ENCODE measurements at regions not wholly inside any gene's neighbourhood (a gene's known extent, or its start where the extent isn't known, plus 50 kb on each side); places are given as distances from the start of the nearest gene placed in this dataset.

- Histone ChIP-seq H3K9ac (ENCODE audit: low read depth, low read length) (no peak overlapping the region), H3K4me1 (ENCODE audit: insufficient read depth, low read length) (peaks cover 4% of the 10 kb centered on the region; the same call in 1 of the 2 replicates), H3K27ac (ENCODE audit: low read length) (no peak overlapping the region)
Measured at GRCh38 chr13:109355166-109355565, 431.2 kb downstream of the IRS2 start.

GRCh38 chr13:109351236-109351635 is 435.1 kb downstream of the IRS2 start:
- Histone ChIP-seq H3K4me3 (ENCODE audit: low read length) (no peak overlapping the region), H3K9ac (ENCODE audit: low read depth, low read length) (no peak overlapping the region), H3K27me3 (ENCODE audit: insufficient read depth, low read length) (no peaks in the 10 kb centered on the region), H3K9me3 (ENCODE audit: insufficient read depth, low read depth, low read length) (no peaks in the 10 kb centered on the region), H3K36me3 (ENCODE audit: insufficient read depth, low read depth, low read length) (no peaks in the 10 kb centered on the region), H3K27ac (ENCODE audit: low read length) (no peak overlapping the region), H3K4me1 (ENCODE audit: insufficient read depth, low read length) (no peaks in the 10 kb centered on the region)

More at GRCh38 chr13:109355166-109355565, 431.2 kb downstream of the IRS2 start:
- no peaks in the 10 kb centered on the region for H3K36me3 ChIP-seq (ENCODE audit: insufficient read depth, low read depth, low read length)
- H3K9me3 ChIP-seq (ENCODE audit: insufficient read depth, low read depth, low read length): no peaks in the 10 kb centered on the region
- no peak overlapping the region for H3K4me3 ChIP-seq (ENCODE audit: low read length)
- H3K27me3 ChIP-seq (ENCODE audit: insufficient read depth, low read length): no peaks in the 10 kb centered on the region

GRCh38 chr13:109348519-109349258 is 437.7 kb downstream of the IRS2 start:
- H3K27ac ChIP-seq (ENCODE audit: low read length): no peak overlapping the region
- H3K4me1 ChIP-seq (ENCODE audit: insufficient read depth, low read length): no peaks in the 10 kb centered on the region
- H3K36me3 ChIP-seq (ENCODE audit: insufficient read depth, low read depth, low read length): no peaks in the 10 kb centered on the region
- H3K9me3 ChIP-seq (ENCODE audit: insufficient read depth, low read depth, low read length): no peaks in the 10 kb centered on the region
- no peak overlapping the region for H3K4me3 ChIP-seq (ENCODE audit: low read length)
- H3K9ac ChIP-seq (ENCODE audit: low read depth, low read length): no peak overlapping the region
- no peaks in the 10 kb centered on the region for H3K27me3 ChIP-seq (ENCODE audit: insufficient read depth, low read length)

GRCh38 chr13:109346060-109346459 is 440.3 kb downstream of the IRS2 start:
- no peak overlapping the region for H3K27ac ChIP-seq (ENCODE audit: low read length)
- no peak overlapping the region for H3K9ac ChIP-seq (ENCODE audit: low read depth, low read length)
- no peaks in the 10 kb centered on the region for H3K9me3 ChIP-seq (ENCODE audit: insufficient read depth, low read depth, low read length)
- no peaks in the 10 kb centered on the region for H3K27me3 ChIP-seq (ENCODE audit: insufficient read depth, low read length)
- no peaks in the 10 kb centered on the region for H3K4me1 ChIP-seq (ENCODE audit: insufficient read depth, low read length)
- no peak overlapping the region for H3K4me3 ChIP-seq (ENCODE audit: low read length)
- no peaks in the 10 kb centered on the region for H3K36me3 ChIP-seq (ENCODE audit: insufficient read depth, low read depth, low read length)

- Histone ChIP-seq H3K4me1 (ENCODE audit: insufficient read depth, low read length) (no peaks in the 10 kb centered on the region), H3K36me3 (ENCODE audit: insufficient read depth, low read depth, low read length) (no peaks in the 10 kb centered on the region), H3K9ac (ENCODE audit: low read depth, low read length) (no peak overlapping the region), H3K4me3 (ENCODE audit: low read length) (no peak overlapping the region), H3K27me3 (ENCODE audit: insufficient read depth, low read length) (no peaks in the 10 kb centered on the region), H3K9me3 (ENCODE audit: insufficient read depth, low read depth, low read length) (no peaks in the 10 kb centered on the region), H3K27ac (ENCODE audit: low read length) (no peak overlapping the region)
Measured at GRCh38 chr13:109345433-109345941, 440.9 kb downstream of the IRS2 start.

- H3K4me3 ChIP-seq (ENCODE audit: low read length): no peak overlapping the region
- no peak overlapping the region for H3K9ac ChIP-seq (ENCODE audit: low read depth, low read length)
- no peaks in the 10 kb centered on the region for H3K4me1 ChIP-seq (ENCODE audit: insufficient read depth, low read length)
- no peaks in the 10 kb centered on the region for H3K27me3 ChIP-seq (ENCODE audit: insufficient read depth, low read length)
- no peaks in the 10 kb centered on the region for H3K9me3 ChIP-seq (ENCODE audit: insufficient read depth, low read depth, low read length)
- H3K27ac ChIP-seq (ENCODE audit: low read length): no peak overlapping the region
- H3K36me3 ChIP-seq (ENCODE audit: insufficient read depth, low read depth, low read length): no peaks in the 10 kb centered on the region
Measured at GRCh38 chr13:109344552-109345157, 441.7 kb downstream of the IRS2 start.

- Histone ChIP-seq H3K4me3 (ENCODE audit: low read length) (no peak overlapping the region), H3K36me3 (ENCODE audit: insufficient read depth, low read depth, low read length) (no peaks in the 10 kb centered on the region), H3K4me1 (ENCODE audit: insufficient read depth, low read length) (no peaks in the 10 kb centered on the region), H3K9ac (ENCODE audit: low read depth, low read length) (no peak overlapping the region), H3K27me3 (ENCODE audit: insufficient read depth, low read length) (no peaks in the 10 kb centered on the region), H3K9me3 (ENCODE audit: insufficient read depth, low read depth, low read length) (no peaks in the 10 kb centered on the region), H3K27ac (ENCODE audit: low read length) (no peak overlapping the region)
Measured at GRCh38 chr13:109336730-109337129, 449.7 kb downstream of the IRS2 start.

- Histone ChIP-seq H3K27ac (ENCODE audit: low read length) (no peak overlapping the region), H3K9ac (ENCODE audit: low read depth, low read length) (no peak overlapping the region), H3K4me3 (ENCODE audit: low read length) (no peak overlapping the region), H3K9me3 (ENCODE audit: insufficient read depth, low read depth, low read length) (no peaks in the 10 kb centered on the region), H3K36me3 (ENCODE audit: insufficient read depth, low read depth, low read length) (no peaks in the 10 kb centered on the region), H3K4me1 (ENCODE audit: insufficient read depth, low read length) (no peaks in the 10 kb centered on the region), H3K27me3 (ENCODE audit: insufficient read depth, low read length) (no peaks in the 10 kb centered on the region)
Measured at GRCh38 chr13:109333893-109334651, 452.3 kb downstream of the IRS2 start.

GRCh38 chr13:109332506-109333499 is 453.6 kb downstream of the IRS2 start:
- no peak overlapping the region for H3K27ac ChIP-seq (ENCODE audit: low read length)
- no peaks in the 10 kb centered on the region for H3K36me3 ChIP-seq (ENCODE audit: insufficient read depth, low read depth, low read length)
- H3K4me3 ChIP-seq (ENCODE audit: low read length): no peak overlapping the region
- no peak overlapping the region for H3K9ac ChIP-seq (ENCODE audit: low read depth, low read length)
- no peaks in the 10 kb centered on the region for H3K27me3 ChIP-seq (ENCODE audit: insufficient read depth, low read length)
- H3K4me1 ChIP-seq (ENCODE audit: insufficient read depth, low read length): no peaks in the 10 kb centered on the region
- H3K9me3 ChIP-seq (ENCODE audit: insufficient read depth, low read depth, low read length): no peaks in the 10 kb centered on the region

GRCh38 chr13:109331898-109332297 is 454.5 kb downstream of the IRS2 start:
- Histone ChIP-seq H3K27me3 (ENCODE audit: insufficient read depth, low read length) (no peaks in the 10 kb centered on the region), H3K36me3 (ENCODE audit: insufficient read depth, low read depth, low read length) (no peaks in the 10 kb centered on the region), H3K9me3 (ENCODE audit: insufficient read depth, low read depth, low read length) (no peaks in the 10 kb centered on the region), H3K9ac (ENCODE audit: low read depth, low read length) (no peak overlapping the region), H3K4me1 (ENCODE audit: insufficient read depth, low read length) (no peaks in the 10 kb centered on the region), H3K4me3 (ENCODE audit: low read length) (no peak overlapping the region), H3K27ac (ENCODE audit: low read length) (no peak overlapping the region)

- no peaks in the 10 kb centered on the region for H3K27me3 ChIP-seq (ENCODE audit: insufficient read depth, low read length)
- no peak overlapping the region for H3K4me3 ChIP-seq (ENCODE audit: low read length)
- H3K27ac ChIP-seq (ENCODE audit: low read length): no peak overlapping the region
- no peaks in the 10 kb centered on the region for H3K9me3 ChIP-seq (ENCODE audit: insufficient read depth, low read depth, low read length)
- no peaks in the 10 kb centered on the region for H3K36me3 ChIP-seq (ENCODE audit: insufficient read depth, low read depth, low read length)
- no peak overlapping the region for H3K9ac ChIP-seq (ENCODE audit: low read depth, low read length)
- no peaks in the 10 kb centered on the region for H3K4me1 ChIP-seq (ENCODE audit: insufficient read depth, low read length)
Measured at GRCh38 chr13:109331011-109331433, 455.4 kb downstream of the IRS2 start.

All from iPS-20b (cell line).